ENCODE measurements at regions not wholly inside any gene's neighbourhood (a gene's known extent, or its start where the extent isn't known, plus 50 kb on each side); places are given as distances from the start of the nearest gene placed in this dataset.

DNA sequence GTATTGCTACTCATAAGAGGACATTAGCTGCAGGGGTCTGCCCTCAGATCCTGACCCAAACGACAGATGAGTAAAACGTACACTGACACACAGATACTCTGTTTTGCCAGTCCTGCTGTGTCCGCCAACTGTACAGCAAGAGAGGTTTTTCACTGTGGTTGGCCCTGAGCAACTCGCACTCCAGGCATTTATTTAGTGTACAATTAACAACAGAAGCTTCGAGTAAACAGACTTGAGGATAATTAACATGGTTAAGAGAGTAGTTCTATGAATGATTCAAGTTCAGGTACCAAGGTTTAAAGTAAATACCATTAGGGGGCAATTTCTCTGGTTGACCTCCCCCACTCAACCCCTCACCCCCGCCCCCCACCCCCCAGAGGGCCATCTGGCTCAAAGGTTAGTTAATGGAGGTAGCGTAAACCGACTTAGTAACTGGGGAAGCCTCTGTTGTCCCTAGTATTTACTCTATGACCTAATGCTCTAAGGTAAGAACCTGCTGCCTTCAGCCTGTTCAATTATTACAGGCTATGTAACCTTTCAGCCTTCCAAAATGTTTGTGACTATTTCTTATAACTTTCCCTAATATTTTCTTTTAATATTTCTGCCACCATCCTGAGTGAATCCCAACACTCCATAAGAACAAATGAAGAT lies 103.9 kb upstream of the XIRP2 start:
- dilution Hi-C loops (cut with MboI; ENCODE audit: extremely low pct_ligation_motif_present, low sequenced_read_pairs), result no loop called here
- CTCF ChIA-PET, result no interaction called here

More for the DNA sequence above, 103.9 kb upstream of the XIRP2 start:
- H3K9me1 ChIP-seq (replicated peaks; ENCODE audit: control insufficient read depth, extremely low read depth, insufficient read depth, low read length), result no peaks in the 10 kb centered on the region
- H3K4me2 ChIP-seq (ENCODE audit: insufficient read depth, low read length), result no peak overlapping the region
- no peaks in the 10 kb centered on the region for H3K4me1 ChIP-seq (ENCODE audit: control insufficient read depth, extremely low read depth, insufficient read depth, low read length)
- no peaks in the 10 kb centered on the region for H3K79me2 ChIP-seq (ENCODE audit: control insufficient read depth, insufficient read depth, low read length)
- H2AFZ ChIP-seq (ENCODE audit: low read depth, low read length), result no peak overlapping the region
- no peak overlapping the region for H3K4me3 ChIP-seq (replicated peaks in 1 of 3; ENCODE audit: insufficient read depth in 1 of 3, low read depth in 1 of 3, low read length in 3 of 3)
- no peaks in the 10 kb centered on the region for H3K9me3 ChIP-seq (replicated peaks; ENCODE audit: control insufficient read depth, insufficient read depth, low read length)
- TF ChIP-seq MAX (IDR thresholded peaks at IDR 0.05; ENCODE audit: insufficient read depth, insufficient read length) (no peak), MYC (IDR thresholded peaks at IDR 0.05; ENCODE audit: low read depth, low read length) (no peak), POLR2AphosphoS5 (IDR thresholded peaks at IDR 0.05; ENCODE audit: insufficient read depth, low read depth, low read length) (no peak), POLR2A (IDR thresholded peaks at IDR 0.05; ENCODE audit: low read depth, low read length) (no peak), GATA2 (IDR thresholded peaks at IDR 0.05; ENCODE audit: insufficient read depth, insufficient read length, low read depth, low read length) (no peak), EZH2 (IDR thresholded peaks at IDR 0.05; ENCODE audit: borderline replicate concordance, low read depth, low read length, severe bottlenecking) (no peak), FOS (IDR thresholded peaks at IDR 0.05; ENCODE audit: borderline replicate concordance, insufficient read depth, low read length) (no peak), JUN (IDR thresholded peaks at IDR 0.05; ENCODE audit: borderline replicate concordance, insufficient read depth, insufficient read length, low read depth) (no peak)
- TF ChIP-seq, protein P1, sequence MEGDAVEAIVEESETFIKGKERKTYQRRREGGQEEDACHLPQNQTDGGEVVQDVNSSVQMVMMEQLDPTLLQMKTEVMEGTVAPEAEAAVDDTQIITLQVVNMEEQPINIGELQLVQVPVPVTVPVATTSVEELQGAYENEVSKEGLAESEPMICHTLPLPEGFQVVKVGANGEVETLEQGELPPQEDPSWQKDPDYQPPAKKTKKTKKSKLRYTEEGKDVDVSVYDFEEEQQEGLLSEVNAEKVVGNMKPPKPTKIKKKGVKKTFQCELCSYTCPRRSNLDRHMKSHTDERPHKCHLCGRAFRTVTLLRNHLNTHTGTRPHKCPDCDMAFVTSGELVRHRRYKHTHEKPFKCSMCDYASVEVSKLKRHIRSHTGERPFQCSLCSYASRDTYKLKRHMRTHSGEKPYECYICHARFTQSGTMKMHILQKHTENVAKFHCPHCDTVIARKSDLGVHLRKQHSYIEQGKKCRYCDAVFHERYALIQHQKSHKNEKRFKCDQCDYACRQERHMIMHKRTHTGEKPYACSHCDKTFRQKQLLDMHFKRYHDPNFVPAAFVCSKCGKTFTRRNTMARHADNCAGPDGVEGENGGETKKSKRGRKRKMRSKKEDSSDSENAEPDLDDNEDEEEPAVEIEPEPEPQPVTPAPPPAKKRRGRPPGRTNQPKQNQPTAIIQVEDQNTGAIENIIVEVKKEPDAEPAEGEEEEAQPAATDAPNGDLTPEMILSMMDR (IDR thresholded peaks at IDR 0.05; ENCODE audit: extremely low read depth in 1 of 2, insufficient read depth in 1 of 2, low read depth in 1 of 2, low read length in 2 of 2), result no peak
- POLR2A ChIA-PET, result no interaction called here
- intact Hi-C loops (cut with micrococcal nuclease), result no loop called here
- BruUV-seq (replicated peaks), result no TSS peak
- H3K36me3 ChIP-seq (ENCODE audit: control insufficient read depth in 2 of 2, extremely low read depth in 1 of 2, insufficient read depth in 2 of 2, low read length in 2 of 2), result no peaks in the 10 kb centered on the region
- FAIRE-seq (no peak), DNase-seq (ENCODE audit: low read depth, low spot score) (no peak)
- no peak overlapping the region for H3K27ac ChIP-seq (ENCODE audit: insufficient read depth, low read depth, low read length)
- H3K9ac ChIP-seq (replicated peaks; ENCODE audit: extremely low read depth, insufficient read depth, low read length), result no peak overlapping the region
- H3K27me3 ChIP-seq (ENCODE audit: control insufficient read depth in 2 of 2, insufficient read depth in 2 of 2, low read length in 2 of 2), result no peaks in the 10 kb centered on the region
- H4K20me1 ChIP-seq (replicated peaks; ENCODE audit: control insufficient read depth, extremely low read depth, insufficient read depth, low read length), result no peaks in the 10 kb centered on the region
